HG02884 (cell line): ENCODE measurements at regions not wholly inside any gene's neighbourhood (a gene's known extent, or its start where the extent isn't known, plus 50 kb on each side); places are given as distances from the start of the nearest gene placed in this dataset.

ENCODE experiments used
- ATAC-seq: cut with Tn5 transposase; IDR thresholded peaks from one replicate; pipeline ENCODE4 v1.9.1; 2021; ENCODE audit warnings: mild to moderate bottlenecking, moderate library complexity; ENCODE audit not compliant: unreplicated experiment

DNA sequence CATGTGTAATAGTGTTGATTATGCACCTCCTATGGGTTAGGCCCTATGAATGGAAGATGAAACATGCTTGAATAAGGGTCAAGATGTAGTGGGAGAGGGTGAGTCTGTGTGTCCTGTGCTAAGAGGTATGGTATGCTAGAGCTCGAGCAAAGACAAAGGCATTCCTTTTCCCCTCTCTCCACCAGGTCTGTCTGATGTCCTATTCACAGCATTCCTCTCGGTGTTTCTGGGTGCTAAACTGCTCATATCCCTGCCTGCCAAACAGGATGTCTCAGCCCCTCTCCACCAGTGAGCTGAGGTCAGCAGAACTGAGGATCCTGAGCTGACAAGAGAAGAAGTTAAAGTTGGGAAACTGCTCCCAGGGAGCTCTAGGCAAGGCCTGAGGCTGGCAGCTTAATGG lies 344.9 kb downstream of the TSN start:
- ATAC-seq = no peak

- ATAC-seq = no peak
These were observed 345.3 kb downstream of the TSN start for GRCh38 chr2:122100756-122101155.

DNA sequence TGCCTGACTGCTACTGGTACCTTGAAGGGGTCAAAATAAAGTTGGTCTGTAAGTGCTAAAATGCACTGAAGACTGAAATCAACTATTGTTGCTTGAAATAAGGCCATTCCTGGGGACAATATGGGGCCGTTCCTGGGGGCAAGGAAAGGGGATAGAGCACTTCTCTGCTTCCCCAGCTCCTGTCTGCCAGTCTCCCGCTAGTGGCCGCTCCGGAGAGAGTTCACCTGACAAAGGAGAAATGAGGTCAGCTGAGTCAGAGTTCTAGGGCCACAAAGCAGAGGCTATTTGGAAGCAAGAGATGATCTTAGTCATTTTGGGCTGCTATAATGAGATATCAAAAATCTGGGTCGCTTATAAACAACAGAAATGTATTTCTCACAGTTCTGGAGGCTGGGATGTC lies 345.9 kb downstream of the TSN start:
- no peak for ATAC-seq

GRCh38 chr2:122105171-122105876 lies 349.9 kb downstream of the TSN start:
- ATAC-seq = no peak

GRCh38 chr2:122105877-122106206 lies 350.4 kb downstream of the TSN start:
- ATAC-seq = no peak

DNA sequence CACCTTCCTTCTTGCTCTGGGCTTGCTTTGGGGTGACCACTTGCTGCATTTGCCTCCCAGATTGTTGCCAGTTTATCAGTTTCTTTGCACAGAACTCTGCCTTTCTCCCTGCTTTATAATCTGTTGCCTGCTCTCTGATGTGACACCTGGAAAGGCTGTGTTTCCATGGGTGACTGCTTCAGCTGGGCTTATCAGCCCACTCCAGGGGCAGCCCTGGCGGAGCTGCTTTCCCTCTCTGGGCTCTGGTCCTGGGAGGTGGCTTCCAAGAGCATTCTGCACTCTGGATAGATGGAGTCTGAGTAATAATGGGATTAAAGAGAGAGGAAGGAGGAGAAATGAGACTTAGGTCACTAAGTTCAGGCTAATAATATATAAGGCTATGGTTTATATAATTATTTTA lies 352.7 kb downstream of the TSN start:
- ATAC-seq = no peak

DNA sequence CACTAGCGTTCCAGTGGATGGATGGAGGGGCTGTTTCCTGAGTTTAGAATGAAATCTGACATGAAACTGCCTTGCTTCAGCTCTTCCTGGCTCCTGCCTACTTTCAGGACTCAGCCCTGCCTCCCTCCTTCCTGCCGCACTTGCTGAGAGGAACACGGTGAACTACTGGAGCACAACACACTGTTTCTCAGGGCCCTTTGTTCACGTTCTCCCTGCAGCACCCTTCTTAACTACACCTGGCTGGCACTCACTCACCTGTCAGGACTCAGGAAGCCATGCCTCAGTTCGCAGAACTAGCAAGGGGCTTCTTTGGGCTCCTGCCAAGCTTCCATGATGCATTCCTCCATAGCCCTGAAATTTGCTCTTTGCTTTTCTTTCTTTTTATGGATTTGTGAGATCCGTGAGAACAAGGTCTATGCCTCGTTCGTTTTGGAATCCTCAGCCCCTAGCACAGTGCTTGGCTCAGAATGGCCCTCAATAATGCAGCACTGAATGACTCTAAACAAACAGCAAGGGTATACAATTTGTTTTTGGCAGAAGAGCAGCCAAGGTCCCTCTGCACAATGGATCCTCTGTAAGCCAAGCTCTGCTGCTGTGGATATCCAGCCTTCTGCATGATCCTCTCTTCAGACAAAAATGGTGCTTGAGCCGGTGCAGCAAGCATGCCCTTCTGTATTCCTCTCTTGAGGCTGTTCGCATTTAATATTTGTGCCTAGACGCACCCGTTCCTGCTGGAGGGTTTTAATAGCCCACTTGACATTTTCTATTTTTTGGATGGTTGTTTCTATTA lies 357.0 kb downstream of the TSN start:
- no peak for ATAC-seq

- ATAC-seq = no peak
These were observed 359.0 kb downstream of the TSN start for GRCh38 chr2:122114421-122114820.

GRCh38 chr2:122117371-122117770 lies 361.9 kb downstream of the TSN start:
- ATAC-seq = no peak

- no peak for ATAC-seq
These were observed 373.9 kb downstream of the TSN start for GRCh38 chr2:122129399-122129798.

- ATAC-seq = no peak
These were observed 376.8 kb downstream of the TSN start for GRCh38 chr2:122132147-122132691.

GRCh38 chr2:122135021-122135937 lies 379.8 kb downstream of the TSN start:
- no peak for ATAC-seq

- no peak for ATAC-seq
These were observed 380.6 kb downstream of the TSN start for GRCh38 chr2:122136056-122136455.

DNA sequence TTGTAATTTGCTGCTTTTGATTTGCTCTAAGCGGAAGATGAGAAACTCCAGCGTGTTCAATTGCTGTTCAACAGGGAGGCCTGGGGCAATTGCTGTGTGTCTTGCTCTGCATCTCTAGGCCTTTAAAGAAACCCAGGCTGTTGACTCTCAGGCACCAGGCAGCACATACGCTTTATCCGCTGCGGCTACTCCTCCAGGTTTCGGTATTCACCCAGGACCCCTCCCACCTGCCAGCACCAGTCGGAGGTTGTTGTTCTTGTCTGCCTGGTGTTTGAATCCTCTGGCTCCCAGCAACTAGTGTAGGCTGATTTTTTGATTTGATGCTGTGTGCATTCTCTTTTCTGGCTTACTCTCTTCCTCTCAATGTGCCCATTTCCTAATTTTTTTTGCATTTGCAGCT lies 383.1 kb downstream of the TSN start:
- no peak for ATAC-seq

DNA sequence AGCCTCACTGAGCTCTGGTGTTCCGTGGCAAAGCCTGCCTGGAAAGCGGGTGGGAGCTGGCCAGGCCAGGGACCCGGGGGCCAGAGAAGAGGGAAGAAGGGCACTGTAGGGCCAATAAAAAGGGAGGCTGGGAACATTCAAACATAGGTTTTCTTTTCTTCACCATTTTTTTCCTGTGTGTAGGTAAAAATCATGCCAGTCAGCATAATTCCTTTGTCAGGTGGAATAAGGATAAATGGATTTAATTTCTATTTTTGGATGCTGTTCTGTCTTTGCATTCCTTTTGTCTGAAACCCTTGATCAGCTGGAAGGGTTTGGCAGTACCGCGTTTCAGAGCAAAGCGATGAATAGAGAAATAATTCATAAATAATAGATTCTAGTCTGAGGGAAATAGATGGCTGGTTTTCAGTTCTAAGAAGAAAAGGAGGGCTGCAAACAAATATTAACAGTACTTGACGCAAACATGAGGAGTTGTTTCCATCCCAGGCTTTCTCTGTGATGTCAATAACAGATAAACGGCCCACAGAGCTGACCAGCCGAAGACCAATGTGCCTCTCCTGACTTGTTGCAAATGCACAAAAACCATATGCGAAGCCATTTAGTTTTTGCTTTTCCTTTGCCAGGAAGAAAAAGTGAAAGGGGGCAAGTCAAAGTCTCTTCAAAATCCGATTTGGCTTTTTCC lies 384.4 kb downstream of the TSN start:
- ATAC-seq = no peak

GRCh38 chr2:122144884-122145283 lies 389.4 kb downstream of the TSN start:
- ATAC-seq = no peak

DNA sequence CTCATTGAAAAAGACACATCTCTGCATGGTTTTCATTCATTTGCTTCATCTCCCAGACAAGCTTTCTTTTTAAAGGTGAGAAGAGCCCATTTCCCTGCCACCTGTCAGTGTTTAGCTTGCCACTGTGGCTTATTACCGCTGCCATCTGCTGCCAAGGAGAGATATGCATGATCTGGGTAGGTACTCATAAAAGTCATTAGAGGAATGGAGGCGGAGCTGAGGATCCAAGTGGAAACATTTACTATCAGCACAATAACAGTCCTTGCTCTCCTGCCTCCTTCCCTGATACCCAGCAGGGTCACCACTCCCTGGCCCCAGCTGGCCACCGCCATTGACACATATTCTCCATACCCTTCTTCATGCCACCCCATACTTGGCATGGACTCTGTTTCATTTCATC lies 390.4 kb downstream of the TSN start:
- no peak for ATAC-seq

DNA sequence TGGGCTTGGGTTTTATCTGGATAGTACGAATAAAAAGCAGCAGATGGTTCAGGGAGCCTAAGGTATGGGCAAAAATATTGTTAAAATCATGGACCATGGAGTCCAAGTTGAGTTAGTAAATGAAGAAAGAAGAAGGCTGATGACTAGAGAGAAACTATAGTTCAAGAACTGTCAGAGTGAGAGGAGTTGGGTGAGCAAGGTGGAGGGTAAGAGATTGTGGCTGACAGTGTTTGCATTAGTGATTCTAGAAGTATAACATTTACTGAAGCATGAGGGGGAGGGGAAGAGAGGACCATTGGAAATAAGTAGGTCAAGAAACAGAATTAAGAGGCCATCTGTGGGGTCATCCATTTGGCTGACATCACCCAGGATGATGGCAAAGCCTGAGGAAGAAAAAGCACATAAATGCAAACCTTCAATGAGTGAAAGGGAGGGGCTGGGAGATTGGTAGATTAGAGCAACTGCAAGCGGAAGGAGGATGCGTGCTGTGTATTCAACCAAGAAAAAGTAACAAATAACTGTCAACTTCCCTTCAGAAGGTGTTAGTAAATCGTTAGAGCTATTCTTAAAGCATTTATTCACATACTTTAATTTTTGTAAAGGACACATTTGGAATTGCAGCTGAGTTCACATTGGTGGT lies 392.8 kb downstream of the TSN start:
- no peak for ATAC-seq

DNA sequence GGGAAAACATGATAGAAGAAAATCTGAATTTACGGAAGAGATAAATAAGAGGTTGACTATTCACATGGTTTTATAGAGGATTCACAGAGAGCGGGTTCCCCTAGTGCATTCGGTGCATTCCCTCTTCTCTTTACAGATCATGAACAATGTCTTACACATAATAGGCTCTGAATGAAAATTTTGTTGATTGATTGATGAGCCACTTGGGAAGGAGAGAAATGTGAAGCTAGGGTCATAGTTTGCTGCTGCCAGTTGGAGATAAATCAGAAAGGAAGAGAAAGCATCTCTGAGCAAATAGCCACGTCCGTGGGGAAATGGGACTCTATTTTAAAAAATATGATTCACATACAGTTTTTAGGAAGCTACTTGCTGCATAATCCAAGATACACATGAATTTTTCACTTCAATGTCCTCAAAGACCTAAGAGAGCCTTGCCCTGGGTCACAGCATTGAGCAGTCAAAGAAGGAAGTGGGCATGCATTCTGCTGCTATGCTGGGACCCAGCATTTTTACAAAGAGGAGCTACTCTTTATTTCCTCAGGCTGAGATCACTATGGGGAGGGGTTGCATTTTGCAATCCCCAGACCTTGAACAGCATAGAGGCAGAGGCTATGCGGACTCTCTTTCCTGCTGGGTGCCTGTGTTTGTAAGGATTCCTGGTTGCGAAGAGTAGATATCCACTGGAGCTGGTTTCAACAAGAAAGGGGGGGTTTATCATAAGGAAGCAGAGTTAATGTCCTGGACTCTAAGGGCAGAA lies 395.3 kb downstream of the TSN start:
- no peak for ATAC-seq

DNA sequence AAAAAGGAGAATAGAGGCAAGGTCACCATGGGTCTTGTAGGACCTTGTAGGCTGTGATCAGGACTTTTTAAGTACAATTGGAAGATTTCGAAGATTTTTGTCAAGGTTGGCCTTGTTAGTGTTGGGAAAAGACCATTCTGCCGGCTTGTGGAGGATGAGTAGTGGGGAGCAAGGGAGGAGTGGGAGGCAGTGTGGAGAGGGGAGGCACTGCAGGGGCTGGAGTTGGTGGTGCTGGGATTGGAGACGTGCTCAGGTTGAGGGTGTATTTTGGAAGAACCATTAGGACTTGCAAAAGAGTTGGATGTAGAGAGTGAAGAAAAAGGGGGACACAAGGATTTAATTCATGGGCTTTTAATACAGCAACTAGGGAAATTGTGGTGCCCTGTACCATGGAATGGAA lies 397.1 kb downstream of the TSN start:
- ATAC-seq = no peak
